Mammary epithelial cell (primary cell): ENCODE measurements at regions not wholly inside any gene's neighbourhood (a gene's known extent, or its start where the extent isn't known, plus 50 kb on each side); places are given as distances from the start of the nearest gene placed in this dataset.

Source experiments
- CTCF ChIP-seq, 2 donors: IDR thresholded peaks in 1 of 2; conservative IDR thresholded peaks in 1 of 2; 2 replicates each; pipeline ENCODE4 v1.5.1; 2011 to 2012; ENCODE audit warnings: inconsistent platforms in 2 of 2, low read length in 2 of 2, mild to moderate bottlenecking in 2 of 2, control low read depth in 1 of 2, low read depth in 1 of 2; ENCODE audit not compliant: insufficient read depth in 1 of 2; ENCODE audit errors: extremely low read depth in 1 of 2
- EZH2 ChIP-seq: IDR thresholded peaks from 2 replicates; pipeline ENCODE4 v1.6.1; 2012; ENCODE audit warnings: low read length, inconsistent platforms, borderline replicate concordance

GRCh38 chr16:51298800-51299199 lies 147.7 kb upstream of the SALL1 start:
- TF ChIP-seq CTCF (conservative IDR thresholded peaks at IDR 0.05 in 1 of 2, IDR thresholded peaks at IDR 0.05 in 1 of 2; ENCODE audit: extremely low read depth in 1 of 2, insufficient read depth in 1 of 2, low read depth in 1 of 2, low read length in 2 of 2) (no peak), EZH2 (no peak)
